HL-60 (cell line): ENCODE measurements at regions not wholly inside any gene's neighbourhood (a gene's known extent, or its start where the extent isn't known, plus 50 kb on each side); places are given as distances from the start of the nearest gene placed in this dataset.

Experiments
- CTCF ChIP-seq: IDR thresholded peaks from one replicate; pipeline ENCODE4 v1.5.1; 2011; ENCODE audit warnings: low read length, control low read depth, inconsistent platforms; ENCODE audit not compliant: insufficient read depth
- POLR2AphosphoS5 ChIP-seq: IDR thresholded peaks from 2 replicates; pipeline ENCODE4 v1.6.1; 2012; ENCODE audit warnings: low read depth
- REST ChIP-seq: IDR thresholded peaks from 2 replicates; pipeline ENCODE4 v1.6.1; 2012; ENCODE audit warnings: low read depth; ENCODE audit not compliant: insufficient replicate concordance

- no peak for TF ChIP-seq POLR2AphosphoS5
- TF ChIP-seq CTCF = no peak
- no peak for TF ChIP-seq REST
Observed at GRCh38 chr7:54858008-54858692, 99.1 kb upstream of the SEC61G start.
